ENCODE measurements at regions not wholly inside any gene's neighbourhood (a gene's known extent, or its start where the extent isn't known, plus 50 kb on each side); places are given as distances from the start of the nearest gene placed in this dataset.

DNA sequence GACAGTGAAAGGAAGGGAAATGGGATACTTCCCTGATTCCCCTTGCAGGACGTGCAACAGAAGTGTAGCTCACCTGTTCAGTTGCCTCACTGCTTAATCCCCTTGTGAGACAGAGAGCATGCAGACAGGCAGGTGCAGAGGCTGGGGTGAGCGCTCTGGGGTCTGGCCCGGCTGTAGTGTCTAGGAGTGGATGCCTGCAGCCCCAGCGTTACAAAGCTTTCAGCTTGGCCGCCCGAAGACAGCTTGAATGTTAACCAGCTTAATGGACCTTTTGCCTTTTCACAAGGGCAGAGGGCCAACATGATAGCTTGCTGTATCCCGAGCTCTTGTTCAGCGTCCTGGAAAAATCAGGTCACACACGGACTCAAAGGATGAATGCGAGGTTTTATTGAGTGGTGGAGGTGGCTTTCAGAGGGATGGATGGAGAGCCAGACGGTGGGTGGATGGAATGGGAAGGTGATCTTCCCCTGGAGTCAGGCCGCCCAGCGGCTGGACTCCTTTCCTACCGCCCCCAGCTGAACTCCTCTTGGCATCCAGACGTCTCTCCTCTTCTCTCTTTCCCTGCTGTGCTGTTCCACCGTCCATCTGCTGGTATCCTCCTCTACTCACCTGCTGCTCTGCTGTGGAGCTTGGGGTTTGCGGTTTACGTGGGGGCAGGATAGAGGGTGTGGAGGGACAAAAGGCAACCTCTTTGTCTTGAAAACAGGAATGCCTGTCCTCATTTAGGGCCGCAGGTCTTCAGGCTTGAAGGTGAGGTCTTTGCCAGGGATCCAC, 86.2 kb upstream of the RESF1 start:
- DNase-seq (ENCODE audit: missing footprints): no peak
- intact Hi-C loops (cut with DNase I): loop anchor here (5.0 kb wide), 1 partner anchor 84 kb away; the partner anchor contains the start of gene RESF1

DNA sequence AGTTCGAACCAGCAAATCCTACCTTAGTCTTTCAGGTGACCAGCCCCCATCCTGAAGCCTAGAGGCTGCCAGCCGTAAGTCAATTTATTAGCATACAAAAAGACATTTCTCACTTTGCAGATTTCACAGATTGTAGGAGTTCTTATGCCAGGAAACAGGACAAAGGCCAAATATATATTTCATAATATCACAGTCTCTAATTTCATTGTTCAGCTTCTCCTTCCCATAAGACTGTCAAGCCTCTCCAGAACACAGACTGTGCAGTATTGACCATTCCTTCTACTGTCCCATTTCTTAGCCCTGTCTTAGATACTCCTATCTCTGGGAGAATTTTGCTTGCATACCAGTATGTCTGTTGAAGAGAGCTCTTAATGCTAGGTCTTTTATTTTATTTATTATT, 89.2 kb upstream of the RESF1 start:
- intact Hi-C loops (cut with DNase I): loop anchor here (5.0 kb wide), 1 partner anchor 87 kb away; the partner anchor contains the start of gene RESF1
- no peak for ATAC-seq
- DNase-seq (ENCODE audit: missing footprints): no peak

More for the DNA sequence above, 86.2 kb upstream of the RESF1 start:
- ATAC-seq: no peak

DNA sequence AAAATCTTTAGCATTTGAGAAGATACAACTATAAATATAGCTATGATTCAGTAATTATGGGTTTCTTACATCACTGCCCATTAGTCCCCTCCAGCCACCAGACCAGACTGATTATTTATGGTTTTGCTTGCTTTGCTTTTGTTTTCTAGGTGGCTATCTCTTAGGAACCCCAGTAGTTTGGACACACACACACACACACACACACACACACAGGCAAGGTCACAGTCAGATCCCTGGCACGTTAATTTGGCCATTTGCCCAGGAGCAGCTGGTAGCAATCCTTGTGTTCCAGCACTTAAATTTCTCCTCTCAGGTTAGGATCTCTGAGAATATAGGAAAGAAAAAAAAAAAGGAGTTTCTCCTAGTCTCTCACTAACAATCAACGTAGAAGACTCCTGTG, 90.2 kb upstream of the RESF1 start:
- intact Hi-C loops (cut with DNase I): no loop called here

DNA sequence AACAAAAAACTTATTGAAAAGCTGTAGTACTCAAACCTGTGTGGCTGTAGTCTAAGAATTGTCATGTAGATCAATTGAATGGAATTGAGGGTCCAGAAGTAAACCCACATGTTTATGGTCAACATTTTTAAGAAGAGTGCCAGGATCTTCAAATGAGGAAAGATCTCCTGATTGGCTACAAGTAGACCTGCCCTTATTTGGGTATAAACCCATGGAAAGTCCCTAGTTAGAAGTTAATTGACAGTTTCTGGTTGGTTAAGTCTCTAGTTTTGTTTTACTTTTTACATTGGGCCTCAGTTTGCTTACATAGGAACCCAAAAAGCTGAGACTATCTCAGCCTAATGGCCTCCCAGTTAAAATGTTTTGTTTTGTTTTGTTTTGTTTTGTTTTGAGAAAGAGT, 91.9 kb upstream of the RESF1 start:
- no peak for DNase-seq (ENCODE audit: missing footprints)
- intact Hi-C loops (cut with DNase I): no loop called here
- ATAC-seq: no peak

More for the DNA sequence above, 90.2 kb upstream of the RESF1 start:
- peak; percentile 34 for ATAC-seq
- no peak for DNase-seq (ENCODE audit: missing footprints)

DNA sequence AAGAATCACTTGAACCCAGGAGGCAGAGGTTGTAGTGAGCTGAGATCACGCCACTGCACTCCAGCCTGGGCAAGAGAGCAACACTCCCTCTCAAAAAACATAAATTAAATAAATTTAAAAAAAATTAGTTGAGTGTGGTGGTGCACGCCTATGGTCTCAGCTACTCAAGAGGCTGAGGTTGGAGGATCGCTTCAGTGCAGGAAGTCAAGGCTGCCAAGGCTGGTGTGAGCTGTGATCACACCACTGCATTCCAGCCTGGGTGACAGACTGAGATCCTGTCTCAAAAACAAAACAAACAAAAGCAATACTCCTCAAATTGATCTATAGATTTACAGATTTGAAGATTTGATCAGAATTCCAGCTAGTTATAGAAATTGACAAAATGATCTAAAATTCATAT, 92.7 kb upstream of the RESF1 start:
- intact Hi-C loops (cut with DNase I): no loop called here
- no peak for ATAC-seq
- no peak for DNase-seq (ENCODE audit: missing footprints)

DNA sequence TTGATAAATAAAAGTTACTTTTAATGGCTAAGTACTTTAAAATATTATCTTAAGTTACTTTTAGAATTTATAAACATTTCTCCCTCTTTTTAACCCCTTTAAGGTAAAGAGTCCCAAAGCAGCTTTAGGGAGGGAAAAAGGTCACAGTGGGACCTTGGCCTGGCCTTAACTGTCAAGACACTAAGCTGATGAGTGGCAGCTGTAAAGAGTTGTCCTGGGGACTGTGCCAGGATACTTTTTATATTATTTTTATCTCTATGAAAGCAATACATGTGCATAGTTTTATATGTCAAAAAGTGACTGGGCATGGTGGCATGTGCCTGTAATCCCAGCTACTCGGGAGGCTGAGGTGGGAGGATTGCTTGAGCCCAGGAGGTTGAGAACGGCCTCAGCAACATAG, 94.2 kb upstream of the RESF1 start:
- ATAC-seq: peak; percentile 84
- DNase-seq (ENCODE audit: missing footprints): no peak
- intact Hi-C loops (cut with DNase I): no loop called here

DNA sequence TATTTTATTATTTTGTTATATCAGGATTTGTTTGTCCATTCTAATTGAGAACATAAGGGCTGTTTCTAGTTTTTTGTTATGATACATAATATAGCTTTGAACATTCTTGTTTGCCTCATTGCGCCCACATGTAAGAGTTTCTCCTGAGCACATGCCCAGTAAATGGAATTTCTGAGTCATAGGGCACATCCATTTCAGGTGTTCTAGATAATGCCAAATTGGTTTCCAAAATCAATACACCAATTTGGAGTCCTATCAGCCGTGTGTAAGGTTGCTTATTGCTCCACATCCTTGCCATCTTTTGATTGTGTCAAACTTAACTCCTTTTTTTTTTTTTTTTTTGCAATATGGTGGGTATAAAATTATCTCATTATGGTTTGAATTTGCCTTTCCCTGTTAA, 97.9 kb upstream of the RESF1 start:
- ATAC-seq (no peak), DNase-seq (ENCODE audit: missing footprints) (no peak)
- intact Hi-C loops (cut with DNase I): no loop called here

DNA sequence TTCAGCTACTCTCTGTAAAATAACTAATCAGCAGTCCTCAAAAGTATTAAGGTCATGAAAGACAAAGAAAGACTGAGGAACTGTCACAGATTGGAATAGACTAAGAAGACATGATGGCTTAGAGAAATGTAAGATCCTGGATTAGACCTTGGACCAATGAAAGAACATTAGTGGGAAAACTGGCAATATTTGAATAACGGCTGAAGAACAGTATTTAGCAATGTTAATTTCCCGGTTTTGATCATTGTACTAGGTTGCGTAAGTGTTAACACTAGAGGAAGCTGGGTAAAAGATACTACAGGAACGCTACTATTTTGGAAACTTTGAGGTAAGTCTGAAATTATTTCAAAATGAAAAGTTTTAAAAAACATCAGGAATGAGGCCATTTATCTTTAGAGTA, 98.8 kb upstream of the RESF1 start:
- DNase-seq (ENCODE audit: missing footprints) (no peak), ATAC-seq (no peak)
- intact Hi-C loops (cut with DNase I): no loop called here

DNA sequence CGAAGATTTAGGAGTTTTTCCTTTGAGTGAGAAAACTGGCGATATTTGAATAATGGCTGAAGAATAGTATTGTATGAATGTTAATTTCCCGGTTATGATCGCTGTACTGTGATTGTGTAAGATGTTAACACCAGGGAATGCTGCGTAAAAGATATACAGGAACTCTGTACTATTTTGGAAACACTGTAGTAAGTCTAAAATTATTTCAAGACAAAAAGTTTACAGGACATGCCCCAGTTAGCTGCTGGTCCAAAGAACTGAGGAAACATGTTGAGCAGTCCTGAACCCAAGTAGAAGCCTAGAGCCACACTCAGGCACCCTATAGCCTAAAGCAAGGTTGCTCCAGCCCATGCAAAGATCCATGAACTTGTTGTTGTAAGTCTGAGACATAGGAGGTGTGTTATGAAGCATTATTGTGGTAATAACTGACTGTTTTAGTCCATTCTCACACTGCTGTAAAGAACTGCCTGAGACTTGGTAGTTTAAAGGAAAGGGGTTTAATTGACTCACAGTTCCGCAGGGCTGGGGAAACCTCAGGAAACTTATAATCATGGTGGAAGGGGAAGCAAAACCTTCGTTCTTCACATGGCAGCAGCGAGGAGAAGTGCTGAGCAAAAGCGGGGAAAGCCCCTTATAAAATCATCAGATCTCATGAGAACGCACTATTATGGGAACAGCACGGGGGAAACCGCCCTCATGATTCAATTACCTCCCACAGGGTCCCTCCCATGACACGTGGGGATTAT, 99.8 kb upstream of the RESF1 start:
- ATAC-seq: no peak
- intact Hi-C loops (cut with DNase I): no loop called here
- DNase-seq (ENCODE audit: missing footprints): no peak

DNA sequence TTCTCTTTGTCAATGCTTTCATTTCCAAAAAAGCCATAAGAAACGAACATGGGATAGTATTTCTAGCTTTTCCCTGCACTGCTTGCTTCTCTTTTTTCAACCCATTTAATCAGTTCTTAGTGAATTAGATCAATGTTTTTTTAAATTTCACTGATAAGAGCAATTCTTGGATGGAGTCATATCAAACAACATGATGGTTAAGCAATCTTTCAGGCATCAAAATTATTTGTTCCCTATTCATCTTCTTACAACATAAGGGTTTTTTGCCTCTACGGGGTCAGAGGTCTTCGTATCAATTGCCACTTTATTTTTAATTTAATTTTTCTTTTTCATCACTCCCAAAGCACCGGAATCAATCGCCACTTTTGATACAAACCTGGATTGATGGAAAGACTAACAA, 103.8 kb upstream of the RESF1 start:
- intact Hi-C loops (cut with DNase I): no loop called here
- no peak for DNase-seq (ENCODE audit: missing footprints)
- no peak for ATAC-seq

DNA sequence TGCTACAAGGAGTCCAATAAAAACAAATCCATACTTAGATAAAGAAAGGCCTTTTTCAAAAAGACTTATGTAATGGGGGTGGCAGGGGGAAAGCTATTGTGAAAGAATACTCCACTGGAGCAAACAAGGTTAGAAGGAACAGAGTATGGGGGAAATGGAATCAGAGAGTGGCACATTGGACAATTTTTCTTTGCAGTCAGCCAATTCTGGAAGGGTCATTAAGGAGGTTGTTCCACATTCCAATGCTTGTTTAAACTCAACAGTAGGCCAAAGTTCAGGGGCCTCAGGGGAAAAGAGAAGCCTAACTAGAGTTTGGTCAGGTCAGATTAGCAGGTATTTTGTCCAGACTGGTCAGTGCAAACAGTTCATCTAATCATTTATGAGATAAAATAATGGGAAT, 105.2 kb upstream of the RESF1 start:
- ATAC-seq: no peak
- no peak for DNase-seq (ENCODE audit: missing footprints)
- intact Hi-C loops (cut with DNase I): no loop called here

DNA sequence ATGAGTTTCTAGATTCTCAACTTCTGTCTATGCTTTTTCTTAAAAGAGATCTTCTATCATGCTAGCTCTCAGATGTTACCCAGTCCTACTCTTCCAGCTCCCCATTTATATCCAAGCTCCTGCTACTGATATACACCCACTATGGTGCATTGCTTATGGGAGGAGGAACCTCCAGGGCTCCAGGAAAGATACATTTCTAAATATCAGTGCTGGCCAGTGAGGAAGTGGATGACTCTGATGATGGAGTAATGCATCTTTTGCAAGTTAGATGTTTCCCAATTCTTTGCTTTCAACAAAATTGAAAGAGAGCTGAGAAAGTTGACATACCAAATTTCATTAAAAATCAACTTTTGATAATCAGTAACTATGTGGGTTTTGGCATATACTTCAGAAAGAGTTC, 105.7 kb upstream of the RESF1 start:
- DNase-seq (ENCODE audit: missing footprints) (no peak), ATAC-seq (no peak)
- intact Hi-C loops (cut with DNase I): no loop called here

DNA sequence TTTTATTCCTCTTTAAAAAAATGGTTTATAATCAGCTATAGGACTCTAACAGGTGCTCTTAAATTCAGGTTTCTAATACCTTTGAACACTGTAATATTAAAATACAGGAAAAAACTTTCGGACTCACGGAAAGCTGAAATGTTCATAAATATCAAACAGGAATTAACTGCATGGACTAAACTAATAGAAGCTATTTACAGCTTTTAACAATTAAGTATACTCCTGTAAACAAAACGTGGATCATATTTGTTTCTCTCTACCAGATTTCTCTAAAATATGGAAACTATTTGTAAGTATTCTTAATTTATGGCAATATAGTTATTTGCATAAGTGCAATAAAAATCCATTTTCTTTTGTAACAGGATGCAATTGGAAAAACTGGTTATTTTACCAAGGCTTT, 108.9 kb upstream of the RESF1 start:
- ATAC-seq: no peak
- intact Hi-C loops (cut with DNase I): no loop called here
- no peak for DNase-seq (ENCODE audit: missing footprints)

DNA sequence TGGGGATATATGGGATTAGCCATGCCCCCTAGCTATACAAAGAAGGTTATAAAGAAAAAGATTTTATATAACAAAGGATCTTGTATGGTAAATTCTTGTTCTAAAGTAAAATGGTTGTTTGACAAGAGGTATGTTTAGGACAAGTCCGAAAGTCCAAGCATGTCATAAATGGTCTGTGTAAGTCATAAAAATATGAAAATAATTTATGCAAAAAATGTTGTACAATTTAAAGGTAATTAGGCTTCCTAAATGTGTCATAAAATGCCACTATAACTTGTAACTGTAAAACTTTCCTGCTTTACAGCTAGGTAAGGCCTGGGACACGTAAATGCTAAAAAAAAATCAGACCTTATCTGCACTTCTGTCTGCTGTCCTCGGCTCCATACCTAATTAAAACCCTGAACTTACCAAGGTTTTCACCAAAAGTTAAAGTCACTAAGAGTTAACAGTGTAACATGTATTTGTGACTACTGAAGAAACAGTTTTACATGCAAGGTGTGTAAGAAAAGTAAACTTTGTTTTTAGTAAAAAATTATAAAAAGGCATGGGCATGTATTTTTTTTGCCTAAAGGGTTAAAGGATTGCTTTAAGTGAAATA, 110.0 kb upstream of the RESF1 start:
- DNase-seq (ENCODE audit: missing footprints) (no peak), ATAC-seq (no peak)
- intact Hi-C loops (cut with DNase I): no loop called here

DNA sequence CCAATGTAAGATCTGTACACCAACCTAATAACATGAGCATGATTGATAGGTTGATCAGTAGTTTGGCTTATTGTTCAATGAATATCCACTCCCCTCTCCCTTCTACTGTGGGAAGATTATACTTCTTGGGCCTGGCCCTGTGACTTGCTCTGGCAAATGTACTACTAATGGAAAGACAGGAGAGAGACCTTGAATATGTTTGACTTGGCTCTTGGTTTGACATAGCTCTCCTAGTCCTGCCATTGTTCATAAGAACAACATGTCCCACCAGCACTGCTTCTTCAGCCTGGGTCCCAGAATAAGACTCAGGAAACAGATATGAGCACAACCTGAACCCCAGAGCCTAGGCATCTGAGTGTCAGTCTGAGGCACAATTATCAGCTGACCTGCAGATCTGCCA, 112.8 kb upstream of the RESF1 start:
- no peak for DNase-seq (ENCODE audit: missing footprints)
- no peak for ATAC-seq
- intact Hi-C loops (cut with DNase I): no loop called here

DNA sequence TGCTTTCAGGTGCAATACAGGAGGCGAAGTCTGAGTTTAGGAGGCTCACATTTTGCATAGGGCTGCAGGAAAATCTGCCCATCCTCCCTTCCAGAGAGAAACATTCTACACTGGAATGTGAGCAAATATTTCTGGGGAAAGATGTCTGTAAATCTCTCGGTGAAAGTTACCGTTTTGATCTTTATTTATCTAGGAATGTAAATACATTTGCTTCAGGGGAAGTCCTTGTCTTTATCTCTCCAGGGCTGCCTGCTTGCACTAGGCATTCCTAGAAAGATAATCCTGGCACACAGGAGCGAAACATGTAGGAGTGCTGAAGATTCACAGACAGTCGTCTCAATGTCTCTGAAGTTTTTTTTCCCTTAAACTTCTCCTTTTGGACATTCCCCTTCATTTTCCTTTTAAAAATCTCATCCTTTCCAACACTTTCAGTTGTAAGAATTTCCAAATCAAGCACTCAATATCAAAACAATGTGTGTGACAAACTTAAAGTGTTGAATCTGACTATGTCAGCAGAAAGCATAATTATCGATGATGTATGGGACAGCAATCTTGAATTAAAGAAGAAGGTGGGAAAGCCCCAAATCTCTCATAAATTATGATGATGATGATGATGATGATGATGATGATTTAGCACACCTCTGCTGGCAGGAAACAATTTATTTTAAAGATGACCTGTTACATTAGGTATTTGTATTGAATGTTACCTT, 113.4 kb upstream of the RESF1 start:
- ATAC-seq: no peak

DNA sequence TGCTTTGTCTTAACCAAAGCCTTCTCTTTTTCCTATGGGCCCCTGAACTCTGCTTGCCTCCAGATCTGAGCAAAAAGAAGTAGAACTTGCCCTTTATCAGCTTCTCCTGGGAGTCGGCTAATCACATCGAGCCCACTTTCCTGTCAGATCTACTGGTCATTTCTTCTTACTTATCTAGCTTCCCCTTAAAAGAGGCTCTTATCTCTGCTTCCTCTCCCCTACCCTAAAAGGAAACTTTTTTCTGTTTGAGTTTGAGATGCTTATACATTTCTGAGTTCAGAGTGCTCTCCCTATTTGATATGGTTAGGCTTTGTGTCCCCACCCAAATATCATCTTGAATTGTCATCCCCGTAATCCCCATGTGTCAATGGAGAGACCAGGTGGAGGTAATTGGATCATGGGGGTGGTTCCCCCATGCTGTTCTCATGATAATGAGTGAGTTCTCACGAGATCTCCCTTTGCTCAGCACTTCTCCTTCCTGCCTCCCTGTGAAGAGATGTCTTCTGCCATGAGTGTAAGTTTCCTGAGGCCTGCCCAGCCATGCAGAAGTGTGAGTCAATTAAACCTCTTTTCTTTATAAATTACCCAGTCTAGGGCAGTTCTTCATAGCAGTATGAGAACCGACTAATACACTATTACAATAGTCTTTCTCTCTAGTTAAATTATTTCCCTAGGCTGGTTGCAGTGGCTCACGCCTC, 114.7 kb upstream of the AMN1 start:
- intact Hi-C loops (cut with DNase I): no loop called here
- DNase-seq (ENCODE audit: missing footprints) (no peak), ATAC-seq (no peak)

More for the DNA sequence above, 113.4 kb upstream of the RESF1 start:
- no peak for DNase-seq (ENCODE audit: missing footprints)
- intact Hi-C loops (cut with DNase I): no loop called here

DNA sequence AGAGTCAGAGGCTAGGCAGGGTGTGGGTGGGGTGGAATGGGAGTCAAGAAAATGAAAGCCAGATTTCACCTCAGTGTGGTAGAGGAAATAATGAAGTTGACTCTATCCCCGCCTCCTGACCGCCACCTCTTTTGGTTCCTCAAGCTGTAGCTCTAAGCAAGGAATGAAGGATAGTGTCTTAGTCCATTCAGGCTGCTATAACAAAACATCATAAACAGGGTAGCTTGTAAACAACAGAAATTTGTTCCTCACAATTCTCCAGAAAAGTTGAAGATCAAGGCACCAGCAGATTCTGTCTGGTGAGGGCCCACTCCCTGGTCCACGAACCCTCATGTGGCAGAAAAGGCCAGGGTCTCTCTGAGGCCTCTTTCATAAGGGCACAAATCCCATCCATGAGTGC, 109.1 kb upstream of the AMN1 start:
- DNase-seq (ENCODE audit: missing footprints) (no peak), ATAC-seq (no peak)
- intact Hi-C loops (cut with DNase I): no loop called here
